Neural progenitor cell (in vitro differentiated cells): ENCODE measurements at regions not wholly inside any gene's neighbourhood (a gene's known extent, or its start where the extent isn't known, plus 50 kb on each side); places are given as distances from the start of the nearest gene placed in this dataset.

Experiments
- DNase-seq: peaks from one replicate; pipeline ENCODE4 v3.0.0-alpha.2; 2016; ENCODE audit warnings: low spot score
- H2AFZ ChIP-seq: fragments of 200-600 bp; sonication (generic); replicated peaks from 2 replicates; pipeline ENCODE4 v1.6.1; 2016; ENCODE audit warnings: antibody characterized with exemption
- H3F3A ChIP-seq: fragments of 200-600 bp; sonication (generic); 2 replicates; pipeline ENCODE4 v1.6.1; 2016; ENCODE audit warnings: antibody characterized with exemption, low read depth
- H3K27ac ChIP-seq: fragments of 200-600 bp; sonication (generic); 2 replicates; pipeline ENCODE4 v1.5.1; 2016; ENCODE audit warnings: mild to moderate bottlenecking
- H3K27me3 ChIP-seq: fragments of 200-600 bp; sonication (generic); 2 replicates; pipeline ENCODE4 v1.6.1; 2016; ENCODE audit warnings: mild to moderate bottlenecking, moderate library complexity
- H3K36me3 ChIP-seq: fragments of 200-600 bp; sonication (generic); 2 replicates; pipeline ENCODE4 v1.5.1; 2016
- H3K4me1 ChIP-seq: fragments of 200-600 bp; sonication (generic); 2 replicates; pipeline ENCODE4 v1.6.1; 2016; ENCODE audit warnings: mixed run types
- H3K4me2 ChIP-seq: fragments of 200-600 bp; sonication (generic); 2 replicates; pipeline ENCODE4 v1.6.1; 2016
- H3K4me3 ChIP-seq: fragments of 200-600 bp; sonication (generic); 2 replicates; pipeline ENCODE4 v1.5.1; 2016
- H3K79me2 ChIP-seq: fragments of 200-600 bp; sonication (generic); 2 replicates; pipeline ENCODE4 v1.6.1; 2016; ENCODE audit warnings: low read depth
- H3K9ac ChIP-seq: fragments of 200-600 bp; sonication (generic); 2 replicates; pipeline ENCODE4 v1.6.1; 2016
- H3K9me3 ChIP-seq: fragments of 200-600 bp; sonication (generic); 2 replicates; pipeline ENCODE4 v1.5.1; 2016; ENCODE audit warnings: low read depth
- H4K20me1 ChIP-seq: fragments of 200-600 bp; sonication (generic); 2 replicates; pipeline ENCODE4 v1.6.1; 2016; ENCODE audit warnings: low read depth
- H3K27ac Mint-ChIP-seq: 3 replicates; pipeline ENCODE4 v1.8.0; 2021; ENCODE audit warnings: mixed read lengths
- H3K27me3 Mint-ChIP-seq: 2 replicates; pipeline ENCODE4 v1.8.0; 2022; ENCODE audit warnings: low read depth, mild to moderate bottlenecking, inconsistent platforms, moderate library complexity, mixed read lengths; ENCODE audit not compliant: insufficient read depth
- H3K36me3 Mint-ChIP-seq: 3 replicates; pipeline ENCODE4 v1.8.0; 2021; ENCODE audit warnings: mixed read lengths
- H3K4me1 Mint-ChIP-seq: 3 replicates; pipeline ENCODE4 v1.8.0; 2021; ENCODE audit warnings: mixed read lengths
- H3K4me3 Mint-ChIP-seq: 3 replicates; pipeline ENCODE4 v1.8.0; 2021; ENCODE audit warnings: mild to moderate bottlenecking, moderate library complexity, mixed read lengths
- H3K9me3 Mint-ChIP-seq: 3 replicates; pipeline ENCODE4 v1.8.0; 2020; ENCODE audit warnings: mixed read lengths
- EZH2 ChIP-seq: fragments of 200-600 bp; sonication (generic); IDR thresholded peaks from 2 replicates; pipeline ENCODE4 v1.6.1; 2017; ENCODE audit warnings: antibody characterized with exemption, mild to moderate bottlenecking, moderate library complexity
- EZH2phosphoT487 ChIP-seq: fragments of 200-600 bp; sonication (generic); IDR thresholded peaks from 2 replicates; pipeline ENCODE4 v1.6.1; 2017; ENCODE audit warnings: antibody characterized with exemption
- TF ChIP-seq, protein P1 (sequence below): fragments of 200-600 bp; sonication (generic); IDR thresholded peaks from 2 replicates; pipeline ENCODE4 v1.5.1; 2017; ENCODE audit warnings: antibody characterized with exemption, mild to moderate bottlenecking

DNA sequence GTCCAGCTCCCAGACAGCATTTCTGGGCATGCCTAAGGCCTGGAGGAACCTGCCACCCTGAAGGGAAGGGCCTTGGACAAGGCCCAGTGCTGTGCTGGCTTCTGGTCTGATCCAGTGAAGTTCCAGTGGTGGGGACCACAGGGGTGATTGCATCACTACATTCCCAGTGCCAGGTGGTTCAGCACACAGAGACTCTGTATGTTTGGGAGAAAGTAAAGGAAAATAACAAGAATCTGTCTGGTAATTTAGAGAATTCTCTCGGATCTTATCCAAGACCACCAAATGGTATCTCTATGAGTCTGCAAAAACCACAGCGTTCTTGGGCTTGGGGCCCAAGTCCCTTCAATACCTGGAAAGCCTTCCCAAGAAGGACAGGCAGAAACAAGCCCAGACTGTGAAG is 131.8 kb upstream of the MAD2L1 start:
- peaks cover 4% of the 10 kb centered on the region for H3K27me3 Mint-ChIP-seq
- Histone ChIP-seq H3K27ac (no peak overlapping the region), H3K4me1 (peaks cover 4% of the 10 kb centered on the region), H2AFZ (no peak overlapping the region), H3K4me3 (no peak overlapping the region), H3K9me3 (no peaks in the 10 kb centered on the region), H3K9ac (no peak overlapping the region), H3K36me3 (no peaks in the 10 kb centered on the region), H3F3A (no peaks in the 10 kb centered on the region), H3K4me2 (no peak overlapping the region), H4K20me1 (no peaks in the 10 kb centered on the region), H3K27me3 (no peaks in the 10 kb centered on the region), H3K79me2 (no peaks in the 10 kb centered on the region)
- peaks cover 3% of the 10 kb centered on the region for H3K4me1 Mint-ChIP-seq
- no peak for TF ChIP-seq EZH2
- TF ChIP-seq, protein P1, sequence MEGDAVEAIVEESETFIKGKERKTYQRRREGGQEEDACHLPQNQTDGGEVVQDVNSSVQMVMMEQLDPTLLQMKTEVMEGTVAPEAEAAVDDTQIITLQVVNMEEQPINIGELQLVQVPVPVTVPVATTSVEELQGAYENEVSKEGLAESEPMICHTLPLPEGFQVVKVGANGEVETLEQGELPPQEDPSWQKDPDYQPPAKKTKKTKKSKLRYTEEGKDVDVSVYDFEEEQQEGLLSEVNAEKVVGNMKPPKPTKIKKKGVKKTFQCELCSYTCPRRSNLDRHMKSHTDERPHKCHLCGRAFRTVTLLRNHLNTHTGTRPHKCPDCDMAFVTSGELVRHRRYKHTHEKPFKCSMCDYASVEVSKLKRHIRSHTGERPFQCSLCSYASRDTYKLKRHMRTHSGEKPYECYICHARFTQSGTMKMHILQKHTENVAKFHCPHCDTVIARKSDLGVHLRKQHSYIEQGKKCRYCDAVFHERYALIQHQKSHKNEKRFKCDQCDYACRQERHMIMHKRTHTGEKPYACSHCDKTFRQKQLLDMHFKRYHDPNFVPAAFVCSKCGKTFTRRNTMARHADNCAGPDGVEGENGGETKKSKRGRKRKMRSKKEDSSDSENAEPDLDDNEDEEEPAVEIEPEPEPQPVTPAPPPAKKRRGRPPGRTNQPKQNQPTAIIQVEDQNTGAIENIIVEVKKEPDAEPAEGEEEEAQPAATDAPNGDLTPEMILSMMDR: no peak
- TF ChIP-seq EZH2phosphoT487: no peak
- DNase-seq: no peak
- no peaks in the 10 kb centered on the region for H3K36me3 Mint-ChIP-seq
- no peak overlapping the region for H3K27ac Mint-ChIP-seq
- H3K4me3 Mint-ChIP-seq: no peak overlapping the region
- no peaks in the 10 kb centered on the region for H3K9me3 Mint-ChIP-seq

DNA sequence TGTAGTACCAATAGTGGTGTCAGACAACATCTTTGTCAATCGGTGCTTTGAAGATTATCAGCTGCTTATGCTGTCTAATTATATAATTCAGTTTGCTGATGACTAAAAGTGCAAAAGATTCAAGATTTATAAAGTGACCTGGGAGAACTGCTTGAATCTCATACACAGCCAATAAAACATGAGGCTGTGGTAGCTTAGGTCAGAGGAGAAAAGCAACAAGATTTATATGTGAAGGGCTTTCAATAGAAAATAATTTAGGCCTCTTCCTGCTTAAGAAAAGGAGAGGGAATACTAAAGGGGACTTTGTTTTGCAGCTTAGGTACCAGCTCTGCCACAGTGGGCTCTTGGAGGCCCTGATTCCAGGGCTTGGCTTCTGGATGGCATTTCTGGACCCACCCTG is 111.0 kb upstream of the MAD2L1 start:
- peaks cover 2% of the 10 kb centered on the region for H3K9me3 Mint-ChIP-seq
- H3K79me2 ChIP-seq: no peaks in the 10 kb centered on the region
- H3K27ac Mint-ChIP-seq: no peak overlapping the region
- no peaks in the 10 kb centered on the region for H3K36me3 Mint-ChIP-seq
- TF ChIP-seq EZH2phosphoT487 (no peak), EZH2 (no peak)
- TF ChIP-seq, protein P1: no peak
- H3F3A ChIP-seq: no peaks in the 10 kb centered on the region
- no peaks in the 10 kb centered on the region for H4K20me1 ChIP-seq
- DNase-seq: no peak
- no peak overlapping the region for H3K4me3 ChIP-seq
- no peaks in the 10 kb centered on the region for H3K36me3 ChIP-seq
- H3K9ac ChIP-seq: no peak overlapping the region
- no peaks in the 10 kb centered on the region for H3K9me3 ChIP-seq
- no peak overlapping the region for H2AFZ ChIP-seq
- no peak overlapping the region for H3K27ac ChIP-seq
- no peak overlapping the region for H3K4me3 Mint-ChIP-seq
- no peaks in the 10 kb centered on the region for H3K27me3 Mint-ChIP-seq
- H3K4me1 Mint-ChIP-seq: no peaks in the 10 kb centered on the region
- H3K4me2 ChIP-seq: no peak overlapping the region
- no peaks in the 10 kb centered on the region for H3K4me1 ChIP-seq
- H3K27me3 ChIP-seq: no peaks in the 10 kb centered on the region

DNA sequence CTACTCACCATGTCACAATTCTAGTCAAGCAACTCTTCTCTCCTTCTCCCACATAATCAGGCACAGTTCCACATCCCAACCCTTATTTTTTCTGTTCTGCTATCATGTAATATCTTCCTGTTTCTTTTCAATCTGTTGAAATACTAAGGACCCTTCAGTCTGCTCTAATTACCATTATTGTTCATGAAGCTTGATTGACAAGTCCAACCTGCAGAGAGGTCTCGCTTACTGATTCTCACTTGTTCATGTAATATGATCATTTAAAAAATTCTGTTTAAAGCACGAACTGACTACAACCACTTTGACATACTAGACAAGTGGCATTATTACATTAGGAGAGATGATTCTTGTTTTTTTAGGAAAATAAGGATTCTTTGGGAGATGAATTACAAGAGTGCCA is 108.6 kb upstream of the MAD2L1 start:
- Mint-ChIP-seq H3K9me3 (peaks cover 2% of the 10 kb centered on the region), H3K27me3 (no peaks in the 10 kb centered on the region), H3K27ac (no peak overlapping the region), H3K4me1 (no peaks in the 10 kb centered on the region), H3K4me3 (no peak overlapping the region), H3K36me3 (no peaks in the 10 kb centered on the region)
- TF ChIP-seq EZH2: no peak
- TF ChIP-seq, protein P1: no peak
- no peak for TF ChIP-seq EZH2phosphoT487
- Histone ChIP-seq H3K4me1 (no peaks in the 10 kb centered on the region), H3K4me3 (no peak overlapping the region), H3K27me3 (no peaks in the 10 kb centered on the region), H3K9me3 (no peaks in the 10 kb centered on the region), H2AFZ (no peak overlapping the region), H3K9ac (no peak overlapping the region), H4K20me1 (no peaks in the 10 kb centered on the region), H3K4me2 (no peak overlapping the region), H3K79me2 (no peaks in the 10 kb centered on the region), H3F3A (no peaks in the 10 kb centered on the region), H3K27ac (no peak overlapping the region), H3K36me3 (no peaks in the 10 kb centered on the region)
- no peak for DNase-seq

DNA sequence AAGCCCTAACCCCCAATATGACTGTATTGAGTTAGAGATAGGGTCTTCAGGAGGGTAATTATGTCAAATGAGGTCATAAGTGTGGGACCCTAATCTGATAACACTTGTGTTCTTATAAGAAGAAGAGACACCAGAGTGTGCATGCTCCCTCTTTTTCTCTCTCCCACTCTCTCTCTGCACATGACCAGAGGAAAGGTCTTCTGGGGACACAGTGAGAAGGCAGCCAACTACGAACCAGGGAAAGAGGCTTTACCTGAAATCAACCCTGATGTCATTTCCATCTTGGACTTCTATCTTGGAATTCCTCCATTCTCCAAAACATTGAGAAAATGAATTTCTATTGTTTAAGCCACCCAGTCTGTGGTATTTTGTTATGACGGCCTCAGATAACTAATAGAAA is 97.2 kb upstream of the MAD2L1 start:
- H3K4me3 ChIP-seq: no peak overlapping the region
- H3K9ac ChIP-seq: no peak overlapping the region
- Mint-ChIP-seq H3K4me1 (peaks cover 6% of the 10 kb centered on the region), H3K9me3 (no peaks in the 10 kb centered on the region), H3K36me3 (no peaks in the 10 kb centered on the region), H3K27ac (no peak overlapping the region), H3K27me3 (no peaks in the 10 kb centered on the region), H3K4me3 (no peak overlapping the region)
- no peaks in the 10 kb centered on the region for H3K27me3 ChIP-seq
- H2AFZ ChIP-seq: no peak overlapping the region
- TF ChIP-seq EZH2phosphoT487: no peak
- TF ChIP-seq, protein P1: no peak
- TF ChIP-seq EZH2: no peak
- no peak for DNase-seq
- H3K79me2 ChIP-seq: no peaks in the 10 kb centered on the region
- no peaks in the 10 kb centered on the region for H3F3A ChIP-seq
- peaks cover 5% of the 10 kb centered on the region for H3K4me1 ChIP-seq
- no peaks in the 10 kb centered on the region for H3K36me3 ChIP-seq
- no peak overlapping the region for H3K27ac ChIP-seq
- H3K4me2 ChIP-seq: no peak overlapping the region
- no peaks in the 10 kb centered on the region for H4K20me1 ChIP-seq
- no peaks in the 10 kb centered on the region for H3K9me3 ChIP-seq
